Tongue (tissue), 1 donor: ENCODE measurements at regions not wholly inside any gene's neighbourhood (a gene's known extent, or its start where the extent isn't known, plus 50 kb on each side); places are given as distances from the start of the nearest gene placed in this dataset.
"Not testable (repeated sequence)": the region's sequence is repeated elsewhere in the genome, so short reads cannot be mapped to it uniquely, and the experiment has no call there.

Experiments
- DNase-seq: peaks from one replicate; pipeline ENCODE4 v3.0.0-alpha.2; 2015

DNA sequence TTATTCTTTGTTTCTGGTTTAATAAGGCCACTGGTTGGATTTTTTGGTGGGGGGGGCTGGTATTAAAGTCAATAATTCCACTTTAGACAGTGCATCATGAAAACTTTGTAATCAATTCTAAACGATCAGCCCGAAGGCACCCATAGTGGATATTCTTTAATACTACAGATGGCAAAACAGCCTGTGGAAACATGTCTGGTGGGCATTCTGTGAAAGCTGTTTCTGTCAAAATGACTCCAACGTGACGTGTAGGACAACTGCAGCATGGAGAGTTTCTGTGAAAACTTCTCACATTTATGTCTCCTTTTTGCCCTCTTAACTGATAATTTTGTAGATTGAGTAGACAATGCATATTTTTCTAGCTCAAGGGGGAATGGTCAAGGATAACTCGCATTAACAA is 185.8 kb upstream of the FLRT2 start:
- DNase-seq: no peak

DNA sequence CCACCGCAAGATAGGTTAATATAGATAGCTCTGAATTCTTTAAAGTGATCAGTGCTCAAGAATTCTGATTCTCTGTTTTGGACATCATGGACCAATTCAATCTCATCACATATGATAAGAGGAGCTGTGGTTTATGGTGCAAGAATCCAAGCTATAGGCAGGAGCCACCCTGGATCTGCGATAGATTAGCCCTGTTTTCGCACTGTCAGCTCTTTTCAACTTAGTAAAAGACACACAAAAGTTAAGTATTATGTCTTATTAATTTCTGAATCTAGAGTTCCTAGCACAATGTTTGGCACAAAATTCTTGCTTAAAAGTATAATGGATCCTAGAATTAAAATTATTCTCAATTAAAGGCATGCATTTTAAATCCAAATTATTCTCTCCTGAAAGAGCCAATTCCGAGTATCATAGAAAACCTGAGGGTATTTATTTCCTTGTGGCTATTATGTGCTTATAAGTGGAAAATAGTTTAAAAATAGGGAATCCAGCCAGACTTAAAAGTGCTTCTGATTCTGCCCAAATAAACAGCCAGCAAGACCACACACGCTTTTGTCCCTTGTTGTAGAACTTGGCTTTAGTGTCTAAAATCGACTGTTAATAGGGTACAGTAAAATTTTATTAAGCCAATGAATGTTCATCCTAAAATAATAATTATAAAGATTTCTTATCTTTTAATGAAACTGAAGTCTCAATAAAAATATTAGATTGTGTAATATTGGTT is 184.9 kb upstream of the FLRT2 start:
- DNase-seq: no peak

DNA sequence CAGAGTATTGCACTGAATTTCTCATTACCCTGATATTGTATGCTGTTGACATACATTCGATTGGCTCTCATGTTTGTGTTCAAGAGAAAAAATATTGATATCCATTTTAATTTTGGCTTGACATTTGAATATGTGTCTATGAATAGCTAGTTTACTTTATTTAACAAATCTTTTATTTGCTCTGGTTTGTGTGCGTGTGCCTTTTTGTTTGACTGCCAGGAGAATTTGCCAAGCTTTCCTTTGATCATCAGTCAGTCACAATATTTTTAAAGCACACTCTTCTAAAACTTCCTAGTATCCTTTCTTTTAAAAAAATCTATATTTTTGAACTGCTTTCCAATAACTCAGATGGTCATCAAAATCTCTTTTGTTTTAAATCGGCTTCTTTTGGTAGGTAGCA is 179.3 kb upstream of the FLRT2 start:
- DNase-seq: no peak

DNA sequence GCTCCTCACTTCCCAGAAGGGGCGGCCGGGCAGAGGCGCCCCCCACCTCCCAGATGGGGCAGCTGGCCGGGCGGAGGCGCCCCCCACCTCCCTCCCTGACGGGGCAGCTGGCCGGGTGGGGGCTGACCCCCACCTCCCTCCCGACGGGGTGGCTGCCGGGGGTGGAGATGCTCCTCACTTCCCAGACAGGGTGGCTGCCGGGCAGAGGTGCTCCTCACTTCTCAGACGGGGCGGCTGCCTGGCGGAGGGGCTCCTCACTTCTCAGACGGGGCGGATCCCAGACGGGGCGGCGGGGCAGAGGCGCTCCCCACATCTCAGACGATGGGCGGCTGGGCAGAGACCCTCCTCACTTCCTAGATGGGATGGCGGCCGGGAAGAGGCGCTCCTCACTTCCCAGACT is 177.4 kb upstream of the FLRT2 start:
- DNase-seq: not testable (repeated sequence)

DNA sequence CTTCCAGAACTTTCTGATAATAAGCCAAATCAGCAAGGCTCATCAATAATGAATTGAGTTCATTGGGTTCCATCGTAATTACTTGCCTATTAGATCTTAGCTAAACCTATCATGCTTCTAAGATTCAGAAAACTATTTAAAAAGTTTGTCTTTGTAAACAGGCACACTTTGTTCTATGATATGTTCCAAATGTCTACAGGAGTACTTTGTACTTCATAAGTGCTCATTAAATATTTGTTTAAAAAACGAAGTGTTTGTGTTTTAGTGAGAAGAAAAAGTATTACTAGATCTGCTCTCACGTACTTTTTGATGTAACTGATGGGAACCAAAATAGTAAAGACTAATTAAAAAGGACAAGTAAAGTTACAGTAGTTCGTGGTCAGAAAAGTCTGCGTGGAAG is 172.8 kb upstream of the FLRT2 start:
- no peak for DNase-seq

DNA sequence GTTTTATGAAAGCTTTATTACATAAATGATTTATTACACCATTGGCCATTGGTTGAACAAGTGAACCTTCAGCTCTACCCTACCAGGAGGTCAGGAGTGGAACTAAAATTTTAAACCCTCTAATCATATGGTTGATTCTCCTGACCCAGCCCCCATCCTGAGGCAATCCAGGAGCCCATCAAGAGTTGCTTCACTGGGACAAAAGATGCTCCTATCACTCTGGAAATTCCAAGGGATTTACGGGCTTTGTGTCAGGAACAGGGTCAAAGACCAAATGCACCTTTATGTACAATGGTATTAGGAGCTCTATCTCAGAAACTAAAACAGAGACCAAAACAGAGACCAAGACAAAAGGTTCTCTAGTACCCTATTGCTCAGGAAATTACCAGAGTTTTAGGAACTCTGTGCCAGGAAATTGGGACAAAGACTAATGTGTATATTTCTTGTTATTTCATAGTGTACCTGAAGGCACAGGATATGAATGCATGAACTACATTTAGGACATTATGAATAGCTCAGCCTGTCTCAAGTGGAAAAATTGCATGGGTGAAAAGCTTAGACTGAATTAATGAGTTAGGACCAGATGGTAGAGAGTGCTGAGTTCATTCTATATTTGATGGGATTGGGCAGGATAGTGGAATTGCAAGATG is 171.7 kb upstream of the FLRT2 start:
- no peak for DNase-seq

DNA sequence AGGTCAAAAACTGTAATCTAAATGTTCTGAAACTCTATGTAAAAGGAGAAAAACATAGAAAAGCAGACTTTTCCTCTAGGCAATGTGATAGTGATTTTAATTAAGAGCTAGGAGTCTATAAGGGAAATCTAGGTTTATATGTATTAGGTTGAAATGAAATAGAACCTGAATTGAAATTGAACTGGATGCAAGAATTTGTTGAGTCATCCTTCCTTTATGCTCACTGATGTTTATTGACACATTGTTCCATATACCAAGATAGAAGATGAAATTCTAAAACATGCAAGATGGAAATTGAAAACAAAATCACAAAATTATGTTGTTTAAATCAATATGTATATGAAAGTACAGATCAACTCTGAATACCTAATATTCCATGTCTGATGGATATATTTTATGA is 170.4 kb upstream of the FLRT2 start:
- DNase-seq: no peak

DNA sequence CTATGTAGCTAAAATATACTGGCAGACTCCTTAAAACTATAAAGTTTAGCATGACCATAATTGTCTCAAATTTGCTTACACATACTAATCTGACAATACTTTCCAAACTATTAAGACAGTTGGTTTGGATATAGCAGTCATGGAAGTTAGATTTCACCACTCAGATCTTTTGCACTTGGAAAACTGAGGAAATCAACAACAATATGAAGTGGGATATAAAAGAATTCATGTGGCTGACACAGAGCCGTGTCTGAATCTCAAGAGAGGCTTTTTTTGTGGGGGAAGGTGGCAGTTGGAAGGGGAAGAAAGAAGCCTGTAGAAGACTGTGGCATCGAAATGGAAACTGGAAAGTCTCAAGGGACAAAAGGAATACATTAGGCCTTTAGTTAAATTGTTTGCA is 166.6 kb upstream of the FLRT2 start:
- no peak for DNase-seq

DNA sequence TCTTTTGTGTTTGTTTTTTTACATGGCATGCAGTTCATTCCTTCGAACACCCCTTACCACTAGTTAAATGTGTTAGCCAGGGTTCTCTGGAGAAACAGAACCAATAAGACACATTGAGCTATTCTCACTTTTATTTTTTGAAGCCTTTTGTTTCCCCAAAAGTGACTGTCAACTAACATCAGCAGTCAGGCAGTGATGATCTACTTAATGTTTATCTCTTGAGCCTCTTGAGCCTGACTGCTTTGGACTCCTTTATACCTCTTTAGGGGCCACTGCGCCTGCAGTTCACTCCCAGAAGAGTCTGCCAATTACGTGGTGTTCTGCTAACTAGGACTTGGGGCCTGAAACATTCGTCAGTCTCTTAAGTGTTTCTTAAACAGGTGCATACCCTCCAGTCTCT is 163.7 kb upstream of the FLRT2 start:
- peak; percentile 57 for DNase-seq

DNA sequence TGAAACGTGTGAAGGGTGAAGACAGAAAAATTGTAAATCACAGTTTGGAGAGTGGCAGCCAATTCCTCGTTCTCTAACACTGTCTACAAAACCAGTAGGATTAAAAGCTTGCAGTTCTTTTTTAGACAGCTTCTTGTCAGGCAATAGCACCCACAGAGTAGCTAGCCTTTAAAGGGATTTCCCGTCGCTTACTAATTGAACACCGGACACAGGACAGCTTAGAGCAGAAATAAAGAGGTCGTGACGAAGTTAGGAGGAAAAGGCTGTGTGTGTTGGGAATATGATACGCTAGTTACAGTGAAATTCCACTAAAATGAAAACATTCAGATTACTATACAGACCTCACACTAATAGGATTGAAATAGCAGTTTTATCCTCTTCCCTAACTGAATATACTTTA is 149.1 kb upstream of the FLRT2 start:
- DNase-seq: peak; percentile 46

DNA sequence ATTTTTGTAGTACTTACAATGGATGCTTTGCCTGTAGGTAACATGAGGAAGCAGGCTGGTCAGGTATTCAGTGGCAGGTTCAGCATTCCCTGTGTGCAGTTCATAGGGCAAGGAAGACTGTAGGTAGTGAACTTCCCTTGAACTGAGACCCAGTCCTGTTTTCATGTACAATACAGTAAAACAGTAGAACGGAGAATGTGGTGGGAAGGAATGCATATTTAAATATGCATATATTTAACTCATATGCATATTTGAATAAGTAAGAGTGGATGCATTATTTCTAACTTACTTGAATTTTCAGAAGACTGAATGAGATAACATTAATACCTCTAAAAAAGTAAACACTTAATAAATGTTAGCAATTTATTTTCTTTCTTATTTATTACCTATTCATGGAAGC is 147.6 kb upstream of the FLRT2 start:
- DNase-seq: no peak

DNA sequence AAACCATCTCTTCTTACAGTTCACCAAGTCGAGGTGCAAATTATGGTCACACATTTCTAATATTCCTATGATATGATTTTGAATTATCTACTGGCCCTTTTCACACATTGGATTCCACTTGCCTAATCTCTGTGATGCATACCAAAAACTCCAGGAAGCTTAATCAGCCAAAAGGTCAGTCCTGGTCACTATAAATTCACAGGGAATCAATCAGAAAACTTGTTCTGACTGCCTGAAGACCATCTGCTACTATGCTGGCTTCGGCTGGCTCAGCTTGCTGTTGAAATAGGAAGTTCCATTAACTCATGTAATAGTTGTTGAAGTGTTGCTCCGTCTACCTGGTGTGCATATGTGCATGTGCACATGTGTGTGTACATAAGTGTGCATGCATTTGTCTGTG is 142.8 kb upstream of the FLRT2 start:
- no peak for DNase-seq

DNA sequence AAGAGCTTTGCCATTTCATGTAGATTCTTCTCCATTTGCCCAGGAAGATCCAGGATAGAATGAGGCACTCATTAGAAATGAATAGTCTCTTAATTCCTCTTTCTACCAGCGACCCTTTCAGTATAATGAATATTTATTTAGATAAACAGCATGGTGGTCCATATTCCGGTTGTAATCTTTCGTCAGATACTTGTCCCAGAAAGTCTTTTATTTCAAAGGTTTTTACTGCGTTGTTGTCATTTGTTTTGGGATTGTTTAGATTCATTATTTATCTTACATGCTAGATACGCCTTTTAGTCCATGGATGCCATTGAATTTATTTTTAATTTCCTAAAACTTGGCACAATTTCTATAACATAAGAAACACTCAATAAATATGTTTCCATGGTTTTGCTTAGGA is 139.7 kb upstream of the FLRT2 start:
- DNase-seq: no peak

DNA sequence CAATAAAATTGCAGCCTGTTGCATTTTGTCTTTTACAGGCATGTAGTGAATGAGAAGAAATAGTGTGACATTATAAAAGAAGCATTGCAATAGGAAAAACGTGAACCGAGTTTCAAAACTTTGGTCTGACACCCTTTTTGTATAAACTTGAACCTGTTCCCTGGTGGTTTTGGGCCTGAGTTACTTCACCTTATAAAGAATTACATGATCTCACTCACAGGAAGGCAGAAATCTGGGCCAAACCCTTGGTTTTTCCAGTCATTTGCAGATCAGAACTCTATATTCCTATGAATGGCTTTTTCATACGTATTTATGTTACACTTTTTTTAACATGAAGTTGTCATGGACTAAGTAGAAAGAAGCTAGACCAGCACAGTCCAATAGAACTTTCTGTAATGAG is 138.5 kb upstream of the FLRT2 start:
- no peak for DNase-seq

DNA sequence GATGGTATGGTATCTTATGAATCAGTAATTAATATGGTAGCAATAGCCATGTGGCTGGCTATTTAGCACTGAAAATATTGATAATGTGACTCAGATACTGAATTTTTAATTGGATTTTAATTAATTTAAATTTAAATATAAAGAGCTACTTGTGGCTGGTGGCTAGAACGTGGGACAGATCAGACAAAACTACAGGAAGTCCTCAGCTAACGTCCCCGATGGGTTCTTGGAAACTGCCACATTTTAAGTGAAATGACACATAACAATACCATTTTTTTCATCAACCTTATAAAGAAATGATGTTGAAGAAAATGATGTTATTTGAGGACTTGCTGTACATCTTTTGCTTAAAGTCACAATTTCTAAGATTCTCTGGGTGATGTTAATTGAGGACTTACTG is 138.1 kb upstream of the FLRT2 start:
- DNase-seq: no peak

DNA sequence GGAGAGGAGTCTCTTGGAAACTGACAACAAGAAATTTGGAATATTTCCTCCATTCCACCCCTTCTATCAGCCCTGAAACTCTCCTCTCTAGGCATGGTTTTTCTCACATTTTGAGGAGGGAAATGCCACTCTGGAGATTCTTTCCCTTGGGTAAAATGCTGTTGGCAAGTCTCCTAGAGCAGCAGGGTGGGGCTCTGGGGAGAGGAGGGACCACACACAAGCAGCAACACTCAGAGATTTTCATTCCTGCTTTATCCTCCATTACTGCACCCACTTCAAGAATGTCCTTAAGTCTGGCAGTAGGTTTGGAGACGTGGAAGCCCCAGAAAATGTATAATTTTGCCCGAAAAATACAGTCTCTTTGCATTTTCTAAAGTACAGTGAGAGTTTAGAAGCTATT is 130.8 kb upstream of the FLRT2 start:
- no peak for DNase-seq

DNA sequence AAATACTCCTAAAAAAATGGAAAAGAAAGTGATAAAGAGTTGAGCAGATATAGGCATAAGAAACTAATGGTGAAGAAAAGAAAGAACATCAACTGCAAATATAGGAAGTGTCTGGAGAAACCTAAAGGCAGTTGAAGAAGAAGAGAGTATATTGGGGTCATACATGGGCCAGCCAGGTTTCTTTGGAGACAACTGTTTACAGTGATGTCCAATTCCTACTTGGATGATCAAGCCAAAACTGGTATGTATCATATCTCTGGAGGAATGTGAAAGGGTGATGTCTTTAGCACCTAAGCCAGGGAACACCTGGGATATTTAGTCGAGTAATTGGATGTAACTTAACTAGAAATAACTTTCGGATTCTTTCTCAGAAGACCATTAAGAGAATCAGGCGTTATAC is 129.3 kb upstream of the FLRT2 start:
- DNase-seq: no peak

DNA sequence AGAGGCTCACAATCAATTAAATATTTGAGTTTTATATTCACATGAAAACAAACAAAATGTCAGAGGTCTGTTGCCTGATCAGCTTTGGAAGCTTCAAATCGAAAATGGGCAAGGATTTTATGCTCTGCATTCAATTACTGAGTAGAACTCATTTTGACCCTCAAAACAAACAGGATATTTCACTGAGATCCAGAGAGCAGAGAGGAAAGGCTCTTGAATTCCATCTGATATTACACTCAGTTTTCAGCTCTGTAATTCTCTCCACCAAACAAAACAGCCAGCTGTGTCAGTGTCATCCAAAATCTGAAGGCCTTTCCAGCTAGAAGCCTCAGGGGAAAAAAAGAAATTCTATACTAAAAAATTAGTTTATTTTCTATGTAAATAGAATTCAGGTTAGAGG is 128.6 kb upstream of the FLRT2 start:
- DNase-seq: peak; percentile 50

DNA sequence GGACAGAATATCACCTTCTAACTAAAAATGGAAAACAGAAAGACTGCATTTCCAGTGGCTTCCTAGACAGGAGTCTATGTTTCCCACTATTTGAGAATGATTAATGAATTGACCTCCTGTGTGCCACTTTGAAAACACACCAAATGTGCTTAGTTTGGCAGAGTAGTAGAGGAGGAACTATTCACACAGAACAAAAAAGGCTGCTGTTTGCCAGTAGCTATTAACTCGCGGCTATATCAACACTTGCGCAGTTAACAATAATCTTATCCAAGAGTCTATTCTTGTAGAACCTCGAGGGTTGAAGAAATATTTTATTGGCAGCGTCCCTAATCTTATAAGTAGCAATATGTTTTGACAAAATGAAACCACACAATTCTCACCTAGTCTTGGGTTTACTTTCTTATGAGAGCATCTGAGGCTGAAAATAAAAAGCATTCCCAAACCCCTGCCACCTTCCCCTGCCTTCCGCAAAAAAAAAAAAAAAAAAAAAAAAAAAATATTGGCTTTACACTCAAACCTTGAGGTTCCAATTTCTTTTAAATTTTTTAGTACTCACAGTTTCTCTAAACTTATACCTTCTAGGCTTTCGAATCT is 127.3 kb upstream of the FLRT2 start:
- no peak for DNase-seq

DNA sequence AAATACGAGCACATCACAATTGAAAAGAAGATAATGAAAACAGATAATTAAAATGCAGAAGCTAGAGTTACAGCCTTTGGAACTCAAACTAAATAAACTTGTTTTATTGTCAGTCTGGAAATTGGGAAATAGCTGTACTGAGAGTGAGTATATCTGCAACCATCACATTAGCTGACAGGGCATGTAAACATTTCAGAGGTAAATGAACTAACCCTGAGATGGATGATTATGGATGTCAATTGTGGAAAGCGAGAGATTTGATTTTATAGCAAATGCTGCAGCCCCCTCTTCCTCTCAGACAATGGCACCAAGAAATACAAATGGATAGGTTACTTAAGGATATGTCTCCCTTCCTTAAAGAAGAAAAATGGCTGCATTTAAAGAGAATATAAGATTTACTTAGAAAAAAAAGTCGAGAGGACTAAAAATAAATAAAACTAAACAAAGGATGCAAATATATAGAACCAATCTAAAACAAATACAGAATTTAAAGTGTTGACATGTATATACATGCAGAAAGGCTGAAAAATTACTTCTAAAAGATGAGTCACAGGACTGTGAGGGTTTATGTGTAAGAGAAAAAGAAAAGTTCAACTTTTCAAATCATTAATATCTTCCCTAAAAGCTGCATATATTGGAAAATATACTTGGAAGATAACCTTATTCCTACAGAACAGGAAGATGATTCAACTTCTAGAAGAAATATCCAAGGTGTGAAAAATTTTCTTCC is 120.3 kb upstream of the FLRT2 start:
- no peak for DNase-seq

DNA sequence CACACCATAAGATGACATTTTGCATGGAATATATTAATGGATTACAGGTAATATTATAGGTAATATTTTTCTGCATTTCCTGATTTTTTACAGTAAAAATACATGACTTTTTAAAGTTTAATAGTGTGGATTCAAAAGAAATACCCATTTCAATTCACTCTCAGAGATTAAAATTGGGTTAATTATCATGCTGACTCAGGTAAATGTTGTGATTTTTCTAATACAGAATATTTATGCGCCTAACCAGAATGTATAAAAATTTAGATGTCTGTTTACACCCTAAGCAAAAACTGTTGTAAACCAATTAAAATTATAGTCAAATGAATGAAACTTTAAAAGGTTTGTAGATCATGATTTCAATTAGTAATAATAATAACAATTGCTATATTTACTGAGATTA is 117.2 kb upstream of the FLRT2 start:
- DNase-seq: no peak

DNA sequence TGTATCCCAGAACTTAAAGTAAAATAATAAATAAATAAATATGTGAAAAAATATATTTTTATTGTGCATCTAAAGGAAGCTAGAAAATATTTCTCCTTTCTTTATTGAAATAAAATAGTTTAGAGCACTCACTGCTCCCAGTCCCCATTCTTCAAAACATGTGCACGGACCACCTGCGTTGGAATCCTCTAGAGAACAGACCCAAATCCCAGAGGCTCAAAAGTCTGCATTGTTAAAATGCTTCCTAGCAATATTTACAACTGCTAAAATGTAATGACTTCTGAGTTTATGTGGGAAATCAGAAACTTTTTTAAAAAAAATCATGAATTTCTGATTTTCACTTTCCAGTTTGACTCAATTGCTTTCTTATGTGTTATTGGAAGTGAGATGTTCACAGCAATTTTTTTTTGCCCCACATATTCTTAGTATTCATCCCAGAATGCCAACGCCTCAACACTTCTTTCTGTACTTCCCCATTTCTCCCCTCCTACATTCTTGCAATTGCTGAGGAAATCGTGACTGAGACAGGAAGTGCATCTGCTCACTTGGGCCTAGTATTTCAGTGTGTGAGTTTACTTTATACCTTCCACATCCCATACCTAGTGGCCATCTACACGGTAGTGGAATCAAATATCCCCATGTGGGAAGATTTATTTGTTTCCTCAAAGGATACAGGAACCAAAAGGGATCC is 116.0 kb upstream of the FLRT2 start:
- no peak for DNase-seq
